ENCODE measurements at regions not wholly inside any gene's neighbourhood (a gene's known extent, or its start where the extent isn't known, plus 50 kb on each side); places are given as distances from the start of the nearest gene placed in this dataset.

DNA sequence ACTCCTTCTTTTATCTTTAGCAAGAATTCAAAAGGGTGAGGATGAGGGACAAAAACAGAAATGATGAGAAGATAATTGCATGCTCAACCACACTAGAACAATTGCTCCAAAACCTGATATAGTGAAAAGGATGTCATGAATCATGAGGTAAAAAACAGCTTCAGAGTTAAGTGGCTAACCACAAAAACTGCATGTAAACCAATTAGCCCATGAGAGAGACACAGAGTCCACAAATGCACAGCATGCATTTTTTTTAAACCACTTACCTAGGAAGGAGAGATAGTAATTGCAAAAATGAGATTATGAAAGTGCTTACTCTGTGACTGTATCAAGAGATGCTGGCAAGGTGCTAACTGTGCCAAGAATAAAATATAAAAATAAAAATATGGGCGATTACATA is 132.9 kb downstream of the MBL2 start:
- DNase-seq (ENCODE audit: low read depth in 1 of 2, low spot score in 1 of 2), result no peak
- no peak overlapping the region for H3K4me3 ChIP-seq
- no peaks in the 10 kb centered on the region for H3K4me1 ChIP-seq (ENCODE audit: low read depth)
- no peak overlapping the region for H3K27ac ChIP-seq
- TF ChIP-seq, protein P1, sequence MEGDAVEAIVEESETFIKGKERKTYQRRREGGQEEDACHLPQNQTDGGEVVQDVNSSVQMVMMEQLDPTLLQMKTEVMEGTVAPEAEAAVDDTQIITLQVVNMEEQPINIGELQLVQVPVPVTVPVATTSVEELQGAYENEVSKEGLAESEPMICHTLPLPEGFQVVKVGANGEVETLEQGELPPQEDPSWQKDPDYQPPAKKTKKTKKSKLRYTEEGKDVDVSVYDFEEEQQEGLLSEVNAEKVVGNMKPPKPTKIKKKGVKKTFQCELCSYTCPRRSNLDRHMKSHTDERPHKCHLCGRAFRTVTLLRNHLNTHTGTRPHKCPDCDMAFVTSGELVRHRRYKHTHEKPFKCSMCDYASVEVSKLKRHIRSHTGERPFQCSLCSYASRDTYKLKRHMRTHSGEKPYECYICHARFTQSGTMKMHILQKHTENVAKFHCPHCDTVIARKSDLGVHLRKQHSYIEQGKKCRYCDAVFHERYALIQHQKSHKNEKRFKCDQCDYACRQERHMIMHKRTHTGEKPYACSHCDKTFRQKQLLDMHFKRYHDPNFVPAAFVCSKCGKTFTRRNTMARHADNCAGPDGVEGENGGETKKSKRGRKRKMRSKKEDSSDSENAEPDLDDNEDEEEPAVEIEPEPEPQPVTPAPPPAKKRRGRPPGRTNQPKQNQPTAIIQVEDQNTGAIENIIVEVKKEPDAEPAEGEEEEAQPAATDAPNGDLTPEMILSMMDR (IDR thresholded peaks at IDR 0.05; ENCODE audit: low read depth, low read length), result no peak
- no peaks in the 10 kb centered on the region for H3K9me3 ChIP-seq (ENCODE audit: low read depth)
- H3K36me3 ChIP-seq, result no peaks in the 10 kb centered on the region
- peaks cover 2% of the 10 kb centered on the region for H3K27me3 ChIP-seq

DNA sequence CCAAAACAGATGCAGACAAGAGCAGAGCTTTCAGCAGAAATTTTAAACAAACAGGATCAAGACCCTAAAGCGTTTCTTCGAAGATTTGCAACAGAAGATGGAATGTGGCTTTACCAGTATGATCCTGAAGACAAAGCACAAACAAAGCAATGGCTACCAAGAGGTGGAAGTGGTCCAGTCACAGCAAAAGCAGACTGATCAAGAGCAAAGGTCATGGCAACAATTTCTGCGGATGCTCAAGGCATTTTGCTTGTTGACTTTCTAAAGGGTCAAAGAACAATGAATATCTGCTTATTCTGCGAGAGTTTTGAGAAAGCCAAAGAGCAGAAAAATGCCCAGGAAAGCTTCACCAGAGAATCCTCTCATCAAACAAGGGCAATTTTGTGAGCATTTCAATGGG is 130.4 kb downstream of the MBL2 start:
- Histone ChIP-seq H3K4me1 (ENCODE audit: low read depth) (no peaks in the 10 kb centered on the region), H3K27ac (no peak overlapping the region), H3K9me3 (ENCODE audit: low read depth) (no peaks in the 10 kb centered on the region), H3K36me3 (no peaks in the 10 kb centered on the region), H3K27me3 (peaks cover 2% of the 10 kb centered on the region), H3K4me3 (no peak overlapping the region)
- no peak for DNase-seq (ENCODE audit: low read depth in 1 of 2, low spot score in 1 of 2)
- TF ChIP-seq, protein P1 (IDR thresholded peaks at IDR 0.05; ENCODE audit: low read depth, low read length), result no peak

GRCh38 chr10:52644373-52645186 is 128.0 kb downstream of the MBL2 start:
- TF ChIP-seq, protein P1 (IDR thresholded peaks at IDR 0.05; ENCODE audit: low read depth, low read length), result peak; percentile 74
- no peaks in the 10 kb centered on the region for H3K36me3 ChIP-seq
- DNase-seq (ENCODE audit: low read depth in 1 of 2, low spot score in 1 of 2), result peak; percentile 66 to 75

DNA sequence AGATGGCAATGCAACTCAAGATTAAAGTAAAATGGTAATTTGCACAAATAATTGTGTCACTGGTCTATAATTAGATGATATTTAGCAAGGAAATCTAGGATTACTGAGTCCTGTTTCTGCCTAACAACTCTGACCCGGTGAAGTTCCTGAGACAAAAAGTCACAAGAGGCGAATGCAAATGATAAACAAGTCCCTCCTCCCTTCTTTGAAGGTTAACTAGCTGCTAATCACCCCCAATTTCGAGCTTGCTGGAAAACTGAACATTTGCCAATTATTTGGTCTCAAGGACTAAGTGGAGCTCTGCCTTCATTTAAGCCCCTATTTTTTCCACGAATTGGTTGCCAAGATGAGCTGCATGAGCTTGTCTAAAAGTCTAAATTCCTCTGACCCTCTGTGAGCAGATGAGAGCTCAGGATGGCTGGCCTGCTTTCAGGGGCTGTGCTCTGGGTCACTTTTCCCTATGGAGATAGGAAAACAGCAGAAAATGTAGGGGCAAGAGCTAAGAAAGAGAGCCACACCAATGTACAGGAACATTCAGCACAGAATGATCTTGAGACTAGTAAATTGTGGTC is 127.3 kb downstream of the MBL2 start:
- no peak for DNase-seq (ENCODE audit: low read depth in 1 of 2, low spot score in 1 of 2)
- TF ChIP-seq, protein P1 (IDR thresholded peaks at IDR 0.05; ENCODE audit: low read depth, low read length), result no peak
- no peak overlapping the region for H3K27ac ChIP-seq
- H3K9me3 ChIP-seq (ENCODE audit: low read depth), result no peaks in the 10 kb centered on the region
- no peaks in the 10 kb centered on the region for H3K36me3 ChIP-seq
- H3K4me1 ChIP-seq (ENCODE audit: low read depth), result no peaks in the 10 kb centered on the region
- no peak overlapping the region for H3K4me3 ChIP-seq
- peaks cover 29% of the 10 kb centered on the region for H3K27me3 ChIP-seq

More at GRCh38 chr10:52644373-52645186, 128.0 kb downstream of the MBL2 start:
- Histone ChIP-seq H3K4me1 (ENCODE audit: low read depth) (no peaks in the 10 kb centered on the region), H3K4me3 (no peak overlapping the region), H3K27me3 (peaks cover 22% of the 10 kb centered on the region), H3K27ac (no peak overlapping the region), H3K9me3 (ENCODE audit: low read depth) (no peaks in the 10 kb centered on the region)

- peaks cover 51% of the 10 kb centered on the region for H3K27me3 ChIP-seq
- TF ChIP-seq, protein P1 (IDR thresholded peaks at IDR 0.05; ENCODE audit: low read depth, low read length), result no peak
- H3K4me1 ChIP-seq (ENCODE audit: low read depth), result peaks cover 20% of the 10 kb centered on the region
- no peaks in the 10 kb centered on the region for H3K36me3 ChIP-seq
- no peak overlapping the region for H3K4me3 ChIP-seq
- no peak for DNase-seq (ENCODE audit: low read depth in 1 of 2, low spot score in 1 of 2)
- no peaks in the 10 kb centered on the region for H3K9me3 ChIP-seq (ENCODE audit: low read depth)
- H3K27ac ChIP-seq, result no peak overlapping the region
Observed at GRCh38 chr10:52649511-52649910, 123.1 kb downstream of the MBL2 start.
